GM19438 (cell line): ENCODE measurements at regions not wholly inside any gene's neighbourhood (a gene's known extent, or its start where the extent isn't known, plus 50 kb on each side); places are given as distances from the start of the nearest gene placed in this dataset.

ENCODE experiments used
- ATAC-seq: cut with Tn5 transposase; IDR thresholded peaks from one replicate; pipeline ENCODE4 v1.9.1; 2021; ENCODE audit warnings: low read depth; ENCODE audit not compliant: unreplicated experiment

GRCh38 chr5:126338635-126339034 lies 84.6 kb upstream of the GRAMD2B start:
- ATAC-seq = no peak

DNA sequence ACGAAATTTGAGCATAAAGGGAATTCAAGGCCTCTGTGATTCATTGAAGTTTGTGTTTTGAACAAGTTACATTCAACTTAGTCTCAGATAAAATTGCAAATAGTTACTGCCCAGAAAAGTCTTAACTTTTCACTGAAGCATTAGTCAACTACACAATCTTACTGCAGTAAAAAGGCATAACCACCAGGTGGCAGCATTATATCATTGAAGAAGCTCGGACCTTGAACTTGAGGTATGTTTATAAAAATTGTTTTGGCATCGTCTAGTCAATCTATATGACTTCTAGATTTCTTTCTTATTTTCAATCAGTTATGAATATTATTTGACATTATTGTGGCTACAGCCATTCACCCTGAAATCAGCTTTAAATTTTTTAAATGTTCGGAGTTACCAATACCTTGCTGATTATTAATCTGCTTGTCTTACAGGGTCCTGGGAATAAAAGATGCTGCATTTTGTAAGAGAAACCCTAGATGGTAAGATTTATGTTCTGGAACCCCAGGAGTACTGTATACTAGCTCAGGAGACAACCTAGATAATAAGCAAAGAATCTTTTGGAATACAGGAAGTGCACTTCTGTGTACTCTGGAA lies 83.9 kb upstream of the GRAMD2B start:
- no peak for ATAC-seq

DNA sequence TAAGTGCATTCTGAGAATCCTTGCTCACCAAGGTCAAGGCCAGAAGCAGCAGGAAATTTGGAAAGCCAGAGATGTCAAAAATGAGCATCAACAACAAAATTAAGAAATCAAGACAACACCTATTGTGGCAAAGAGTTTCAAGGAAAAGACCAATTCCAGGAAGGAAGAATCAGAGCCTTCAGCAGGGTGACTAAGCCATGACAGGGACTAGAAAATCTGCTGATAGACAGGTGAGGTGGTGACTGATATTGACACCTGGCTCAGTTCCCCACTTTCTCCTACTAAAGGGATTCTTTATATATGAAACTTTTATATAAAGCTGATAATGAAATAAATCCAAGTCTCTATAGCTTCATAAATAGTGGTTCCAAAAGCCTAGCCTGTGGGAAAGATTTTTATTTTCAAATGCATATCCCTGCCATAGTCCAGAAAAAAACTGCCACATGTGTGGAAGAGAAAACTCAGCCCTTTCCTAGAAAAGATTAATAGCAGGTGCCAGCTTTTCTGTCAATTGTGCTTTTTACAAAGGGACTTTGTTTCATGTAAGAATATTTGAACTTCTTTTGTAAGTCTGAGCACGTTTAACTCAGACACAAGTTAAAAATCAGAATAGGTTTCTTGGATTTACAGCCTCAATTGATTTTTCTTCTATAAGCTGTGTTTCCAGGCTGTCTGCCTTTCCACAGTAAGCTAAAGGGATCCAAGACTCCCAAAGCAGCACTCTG lies 81.1 kb upstream of the GRAMD2B start:
- no peak for ATAC-seq

- ATAC-seq = no peak
Observed at GRCh38 chr5:126348855-126349635, 74.2 kb upstream of the GRAMD2B start.

DNA sequence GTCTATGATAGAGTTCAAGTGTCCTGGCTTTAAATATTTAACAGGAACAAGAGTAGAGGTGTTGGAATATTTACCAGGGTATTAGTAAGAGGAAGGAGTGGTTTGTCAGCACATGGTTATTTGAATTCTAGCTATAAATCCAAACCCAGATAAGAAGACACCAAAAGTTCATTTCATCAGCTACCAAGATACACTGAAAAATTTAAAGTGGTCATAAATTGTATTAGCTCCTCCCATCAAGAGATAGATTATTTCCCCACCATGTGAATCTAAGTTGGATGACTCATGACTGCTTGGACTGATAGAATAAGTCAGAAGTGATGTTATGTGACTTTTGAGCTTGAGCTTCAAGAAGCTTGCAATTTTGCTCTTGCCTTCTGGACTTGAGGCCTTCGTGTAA lies 72.1 kb upstream of the GRAMD2B start:
- no peak for ATAC-seq

GRCh38 chr5:126354012-126354857 lies 69.0 kb upstream of the GRAMD2B start:
- ATAC-seq = no peak

DNA sequence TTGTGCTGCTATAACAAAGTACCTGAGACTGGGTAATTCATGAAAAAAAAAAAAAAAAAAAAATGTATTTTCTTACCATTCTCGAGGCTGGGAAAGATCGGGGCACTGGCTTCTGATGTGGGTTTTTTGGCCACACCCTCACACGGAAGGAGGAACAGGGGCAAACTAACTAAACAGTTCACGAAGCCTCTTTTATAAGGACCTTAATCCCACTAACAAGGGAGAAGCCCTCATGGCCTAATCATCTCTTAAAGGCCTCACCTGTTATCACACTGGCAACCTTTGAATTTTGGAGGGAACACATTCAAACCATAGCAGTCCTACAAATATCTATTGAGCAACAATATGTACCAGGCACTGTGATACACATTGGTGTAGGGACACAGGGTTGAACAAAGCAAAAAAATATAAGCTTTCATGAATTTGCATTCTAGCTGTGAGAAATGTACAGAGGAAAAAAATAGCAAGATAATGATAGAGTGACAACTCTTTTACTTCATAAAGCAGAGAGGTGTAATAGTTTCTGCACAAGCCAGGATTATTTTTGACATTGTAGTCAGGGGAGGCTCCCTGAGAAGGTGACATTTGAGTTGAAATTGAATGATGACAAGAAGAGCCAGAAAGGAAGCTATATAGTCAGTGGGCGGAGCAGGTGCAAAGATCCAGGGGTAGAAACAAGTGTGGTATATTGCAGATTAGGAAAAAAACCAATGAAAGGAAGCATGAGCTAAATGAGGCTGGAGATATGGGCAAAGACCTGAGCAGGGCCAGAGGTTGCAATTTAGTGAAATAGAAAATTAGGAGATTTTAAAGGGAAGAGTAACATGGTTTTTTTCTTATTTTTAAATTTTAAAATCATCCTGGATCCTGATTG lies 68.1 kb upstream of the GRAMD2B start:
- no peak for ATAC-seq

DNA sequence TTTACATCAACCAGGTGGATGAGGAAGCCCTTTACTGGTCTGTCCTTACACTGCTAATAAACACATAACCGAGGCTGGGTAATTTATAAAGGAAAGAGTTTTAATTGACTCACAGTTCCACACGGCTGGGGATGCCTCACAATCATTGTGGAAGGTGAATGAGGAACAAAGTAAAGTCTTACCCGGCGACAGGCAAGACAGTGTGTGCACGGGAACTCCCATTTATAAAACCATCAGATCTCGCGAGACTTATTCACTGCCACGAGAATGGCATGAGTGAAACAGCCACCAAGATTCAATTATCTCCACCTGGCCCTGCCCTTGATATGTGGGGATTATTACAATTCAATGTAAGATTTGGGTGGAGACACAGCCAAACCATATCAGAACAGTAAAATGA lies 67.3 kb upstream of the GRAMD2B start:
- ATAC-seq = no peak

DNA sequence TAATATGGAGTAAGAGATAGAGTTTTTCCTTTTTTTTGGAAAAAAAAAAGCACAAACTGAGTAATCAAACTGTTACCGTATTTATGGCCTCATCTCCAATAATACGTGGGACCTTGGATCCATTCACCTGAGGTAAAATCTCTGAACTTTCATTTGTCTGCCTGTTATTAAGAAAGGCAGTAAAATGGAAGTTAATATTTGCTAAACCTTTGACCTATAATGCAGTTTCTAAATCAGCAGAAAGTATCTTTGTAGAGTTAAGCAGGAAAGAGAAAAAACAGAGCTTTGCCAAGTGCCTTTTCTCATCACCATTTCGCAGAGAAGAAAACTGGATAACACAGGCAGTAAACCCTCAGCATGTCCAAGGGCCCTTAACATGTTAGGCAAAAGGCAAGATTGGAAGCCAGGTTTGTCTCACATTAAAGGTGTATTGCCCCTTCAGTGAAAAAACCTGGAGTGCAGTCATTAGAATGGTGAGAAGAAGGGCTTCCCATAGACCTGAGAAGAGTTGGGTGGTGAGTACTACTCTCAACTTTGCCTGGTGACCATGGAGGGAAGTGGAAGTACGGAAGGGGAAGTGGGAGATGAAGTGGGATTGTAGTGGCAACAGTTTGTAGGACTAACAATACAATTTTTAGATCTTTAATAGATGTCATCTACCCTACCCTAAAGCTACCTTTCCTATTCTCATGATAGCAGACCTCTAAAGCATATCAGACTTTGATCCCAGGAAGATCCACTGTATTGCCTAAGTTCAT lies 65.4 kb upstream of the GRAMD2B start:
- no peak for ATAC-seq

DNA sequence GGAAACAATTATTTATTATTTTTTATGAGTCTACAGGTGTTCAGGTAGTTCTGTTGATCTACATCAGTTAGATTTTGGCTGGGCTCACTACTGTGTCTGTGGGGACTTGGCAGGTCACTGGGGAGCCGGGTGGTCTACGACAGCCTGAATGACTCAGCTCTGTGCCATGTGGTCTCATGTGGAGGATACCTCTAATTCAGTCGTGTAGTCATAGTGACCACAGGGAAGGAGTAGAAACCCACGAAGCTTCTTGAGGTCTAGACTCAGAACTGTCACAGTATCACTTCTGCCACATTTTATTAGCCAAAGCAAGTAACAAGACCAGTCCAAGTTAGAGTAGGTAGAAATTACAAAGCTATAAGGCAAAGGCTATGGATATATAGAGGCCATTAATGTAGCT lies 64.7 kb upstream of the GRAMD2B start:
- ATAC-seq = peak; percentile 94

DNA sequence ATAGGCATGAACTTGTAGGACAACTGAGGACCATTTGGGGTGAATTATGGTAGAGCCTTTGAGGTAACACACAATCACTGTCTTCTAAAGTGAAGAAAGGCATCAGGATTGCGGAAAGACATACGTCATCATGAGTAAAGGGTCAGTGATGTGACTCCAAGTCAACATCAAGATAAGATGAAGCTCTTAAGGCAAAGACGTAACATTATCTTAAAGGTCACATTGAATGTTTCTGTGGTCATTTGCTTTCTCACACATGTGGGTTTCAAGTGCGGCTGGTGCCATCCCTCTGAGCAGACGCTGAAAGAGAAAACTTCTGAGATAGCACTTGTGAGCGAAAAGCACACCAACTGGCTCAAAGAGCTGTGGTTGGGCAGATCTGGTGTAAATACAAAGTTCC lies 63.3 kb upstream of the GRAMD2B start:
- ATAC-seq = no peak

- no peak for ATAC-seq
Observed at GRCh38 chr5:126360467-126360866, 62.7 kb upstream of the GRAMD2B start.

DNA sequence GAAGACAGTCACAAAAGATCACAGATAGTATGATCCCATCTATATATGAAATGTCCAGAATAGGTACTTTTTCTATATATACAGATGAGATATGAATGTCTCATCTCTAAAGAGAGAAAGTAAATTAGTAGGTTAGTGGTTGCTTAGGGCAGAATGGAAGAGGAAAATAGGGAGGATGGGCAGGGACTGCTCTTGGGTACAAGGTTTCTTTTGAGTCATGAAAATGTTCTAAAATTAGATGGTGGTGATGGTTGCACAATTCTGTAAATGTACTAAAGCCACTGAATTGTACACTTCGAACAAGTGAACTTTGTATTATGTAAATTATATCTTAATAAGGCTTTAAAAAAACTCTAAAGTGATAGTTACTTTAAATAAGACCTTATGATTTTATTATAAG lies 59.6 kb upstream of the GRAMD2B start:
- ATAC-seq = no peak

- ATAC-seq = no peak
Observed at GRCh38 chr5:126364206-126364902, 58.9 kb upstream of the GRAMD2B start.

GRCh38 chr5:126365446-126366198 lies 57.6 kb upstream of the GRAMD2B start:
- no peak for ATAC-seq

GRCh38 chr5:126366199-126366560 lies 57.0 kb upstream of the GRAMD2B start:
- ATAC-seq = no peak

DNA sequence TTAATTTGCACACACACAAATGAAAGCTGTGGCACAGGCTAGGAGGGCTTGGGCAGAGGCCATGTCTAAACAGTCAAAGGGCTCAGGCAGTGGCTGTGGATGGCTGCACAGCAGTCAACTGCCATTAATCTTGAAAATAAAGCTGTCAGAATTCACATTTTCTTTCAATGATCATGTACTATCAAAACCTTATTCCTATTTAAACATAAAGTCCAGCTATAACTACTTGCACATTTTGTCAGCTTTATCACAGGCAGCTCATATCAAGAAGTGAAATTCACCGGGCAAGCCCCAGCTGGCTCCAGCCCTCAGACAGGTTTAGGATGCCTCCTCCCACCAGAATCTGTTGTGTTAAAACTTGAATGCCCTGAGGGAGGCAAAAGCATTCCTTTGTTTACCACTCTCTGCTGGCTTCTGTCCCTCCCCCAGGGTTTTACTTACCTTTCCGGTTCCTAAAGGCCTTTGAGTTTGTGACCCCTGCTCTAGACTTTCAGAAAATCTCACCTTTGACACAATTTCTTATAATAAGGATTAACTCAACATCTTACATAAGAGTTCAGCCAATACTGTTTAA lies 54.9 kb upstream of the GRAMD2B start:
- no peak for ATAC-seq

DNA sequence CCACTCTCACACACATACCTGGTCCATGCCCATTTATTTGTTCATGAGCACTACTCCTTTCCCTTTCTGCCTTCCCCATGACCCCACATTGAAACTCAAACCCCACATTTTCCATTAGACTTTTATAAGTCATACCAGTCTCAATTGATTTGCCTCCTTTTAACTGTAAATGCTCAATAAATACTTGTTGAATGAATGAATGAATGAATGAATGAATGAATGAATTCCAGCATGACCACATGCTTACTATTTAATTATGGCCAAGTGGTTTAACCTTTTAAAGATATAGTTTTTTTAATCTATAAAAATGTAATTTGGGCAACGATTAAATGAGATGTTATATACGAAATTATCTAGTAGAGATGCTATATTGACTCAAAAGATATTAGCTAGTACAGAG lies 54.1 kb upstream of the GRAMD2B start:
- no peak for ATAC-seq
